Stimulated activated CD8-positive, alpha-beta memory T cell treated with anti-CD3 and anti-CD28 coated beads, Interleukin-12 subunit alpha, Interleukin-12 subunit beta, amount 100 ng/mL, for 24 hours (primary cell): ENCODE measurements at regions not wholly inside any gene's neighbourhood (a gene's known extent, or its start where the extent isn't known, plus 50 kb on each side); places are given as distances from the start of the nearest gene placed in this dataset.

Experiments
- DNase-seq: peaks from one replicate; pipeline ENCODE4 v3.0.0-alpha.2; 2020; ENCODE audit errors: extremely low read depth

GRCh38 chr1:219277304-219278105 is 103.8 kb downstream of the LYPLAL1 start:
- no peak for DNase-seq

GRCh38 chr1:219276049-219276738 is 102.5 kb downstream of the LYPLAL1 start:
- DNase-seq, result no peak

GRCh38 chr1:219273088-219273686 is 99.5 kb downstream of the LYPLAL1 start:
- DNase-seq, result no peak

GRCh38 chr1:219271818-219272535 is 98.3 kb downstream of the LYPLAL1 start:
- DNase-seq, result no peak

- DNase-seq, result no peak
These were observed 95.5 kb downstream of the LYPLAL1 start for GRCh38 chr1:219269171-219269570.

GRCh38 chr1:219266524-219266923 is 92.8 kb downstream of the LYPLAL1 start:
- no peak for DNase-seq

GRCh38 chr1:219265026-219265515 is 91.4 kb downstream of the LYPLAL1 start:
- no peak for DNase-seq

- DNase-seq, result no peak
These were observed 90.9 kb downstream of the LYPLAL1 start for GRCh38 chr1:219264561-219264960.
